A673 (cell line): ENCODE measurements at regions not wholly inside any gene's neighbourhood (a gene's known extent, or its start where the extent isn't known, plus 50 kb on each side); places are given as distances from the start of the nearest gene placed in this dataset.

Source experiments
- BruUV-seq: library from RNA; stranded (reverse); fragments of 400-500 nt; replicated peaks from 2 replicates; lab custom pipeline; 2021; lab: Mats Ljungman, UMichigan
- CTCF ChIA-PET: fragments of 300-600 bp; sonication (Branson Sonifier 250); formaldehyde crosslinking; loops from one replicate; lab custom pipeline; 2022; ENCODE audit warnings: antibody characterized with exemption; lab: Charles Lee
- POLR2A ChIA-PET: fragments of 300-600 bp; sonication (Branson Sonifier 250); formaldehyde crosslinking; loops from one replicate; lab custom pipeline; 2022; ENCODE audit warnings: antibody characterized with exemption; ENCODE audit not compliant: low non-redundant PET; lab: Charles Lee
- DNase-seq: peaks from one replicate; pipeline ENCODE4 v3.0.0-alpha.2; 2015; ENCODE audit warnings: low spot score
- H3K27ac ChIP-seq: fragments of 200-600 bp; sonication (generic); 2 replicates; pipeline ENCODE4 v1.5.1; 2016; ENCODE audit warnings: mixed run types, low read depth, mild to moderate bottlenecking, mixed read lengths, antibody characterized with exemption, low read length; ENCODE audit not compliant: poor library complexity, severe bottlenecking
- H3K27me3 ChIP-seq: fragments of 200-600 bp; sonication (generic); replicated peaks from 2 replicates; pipeline ENCODE4 v1.6.1; 2017; ENCODE audit warnings: mixed run types, low read depth, mild to moderate bottlenecking, mixed read lengths, antibody characterized with exemption, low read length; ENCODE audit not compliant: insufficient read depth, poor library complexity
- H3K36me3 ChIP-seq: fragments of 200-600 bp; sonication (generic); 2 replicates; pipeline ENCODE4 v1.6.1; 2016; ENCODE audit warnings: mixed run types, mild to moderate bottlenecking, mixed read lengths, antibody characterized with exemption, low read length; ENCODE audit not compliant: insufficient read depth, poor library complexity, severe bottlenecking
- H3K4me1 ChIP-seq: fragments of 200-600 bp; sonication (generic); 2 replicates; pipeline ENCODE4 v1.6.1; 2017; ENCODE audit warnings: mixed run types, mild to moderate bottlenecking, mixed read lengths, antibody characterized with exemption, low read length; ENCODE audit not compliant: insufficient read depth, poor library complexity, severe bottlenecking
- H3K4me3 ChIP-seq: fragments of 200-600 bp; sonication (generic); 2 replicates; pipeline ENCODE4 v1.5.1; 2016; ENCODE audit warnings: low read depth, mixed run types, mild to moderate bottlenecking, mixed read lengths, low read length; ENCODE audit not compliant: poor library complexity, severe bottlenecking
- H3K9me3 ChIP-seq: fragments of 200-600 bp; sonication (generic); 2 replicates; pipeline ENCODE4 v1.6.1; 2016; ENCODE audit warnings: mixed run types, low read depth, mild to moderate bottlenecking, mixed read lengths, antibody characterized with exemption, low read length; ENCODE audit not compliant: poor library complexity, severe bottlenecking
- CTCF ChIP-seq: fragments of 300-800, 200-600 bp; sonication (generic); conservative IDR thresholded peaks from 2 replicates; pipeline ENCODE4 v1.5.1; 2017; ENCODE audit warnings: low read depth, mild to moderate bottlenecking, antibody characterized with exemption, low read length, moderate library complexity, mixed read lengths
- EZH2 ChIP-seq: fragments of 200-600 bp; sonication (generic); IDR thresholded peaks from 2 replicates; pipeline ENCODE4 v1.6.1; 2017; ENCODE audit warnings: borderline replicate concordance, low read depth, mild to moderate bottlenecking, mixed read lengths, antibody characterized with exemption, low read length; ENCODE audit not compliant: poor library complexity, severe bottlenecking
- intact Hi-C: fragments of 100-400 bp; cut with micrococcal nuclease; formaldehyde crosslinking; loops from one replicate; pipeline ENCODE4 v1.10.0; 2022; ENCODE audit not compliant: unreplicated experiment

GRCh38 chr14:98576463-98576862 is 695.5 kb downstream of the BCL11B start:
- no peak for DNase-seq
- TF ChIP-seq EZH2 (no peak), CTCF (no peak)
- no peak overlapping the region for H3K27ac ChIP-seq
- ChIA-PET POLR2A (interaction anchor here (0.7 kb wide), 1 partner anchor 996 kb away, joined by 3 read pairs; no protein-coding TSS in a partner anchor), CTCF (no interaction called here)
- H3K4me3 ChIP-seq: no peak overlapping the region
- H3K9me3 ChIP-seq: no peaks in the 10 kb centered on the region
- BruUV-seq: no TSS peak
- no peaks in the 10 kb centered on the region for H3K4me1 ChIP-seq
- intact Hi-C loops: no loop called here
- H3K36me3 ChIP-seq: no peaks in the 10 kb centered on the region
- no peaks in the 10 kb centered on the region for H3K27me3 ChIP-seq

DNA sequence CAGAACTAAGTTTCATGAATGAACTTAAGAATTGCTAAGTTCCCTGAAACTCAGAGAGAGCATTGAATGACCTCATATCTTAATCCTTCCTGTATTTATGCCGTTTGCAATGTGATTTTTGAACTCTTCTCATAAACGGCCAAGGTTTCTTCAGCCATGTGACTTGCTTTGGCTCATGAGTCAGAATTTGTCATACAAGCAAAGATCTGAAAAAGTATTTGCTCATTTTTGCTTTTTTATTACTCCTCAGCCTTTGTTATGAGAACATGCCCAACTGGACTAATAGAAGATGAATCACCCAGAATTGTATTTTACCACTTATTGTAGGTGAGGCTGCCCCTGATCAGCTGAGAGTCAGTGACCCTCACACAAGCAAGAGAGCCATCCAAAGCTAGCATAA is 693.8 kb downstream of the BCL11B start:
- no peak for TF ChIP-seq CTCF
- TF ChIP-seq EZH2: no peak
- no peaks in the 10 kb centered on the region for H3K27me3 ChIP-seq
- POLR2A ChIA-PET: no interaction called here

GRCh38 chr14:98579140-98579539 is 692.9 kb downstream of the BCL11B start:
- H3K36me3 ChIP-seq: no peaks in the 10 kb centered on the region
- H3K27ac ChIP-seq: no peak overlapping the region
- DNase-seq: no peak
- BruUV-seq: no TSS peak
- H3K4me1 ChIP-seq: no peaks in the 10 kb centered on the region
- no peaks in the 10 kb centered on the region for H3K27me3 ChIP-seq
- TF ChIP-seq EZH2: no peak
- no peak for TF ChIP-seq CTCF
- POLR2A ChIA-PET: no interaction called here
- CTCF ChIA-PET: no interaction called here
- intact Hi-C loops: no loop called here
- no peaks in the 10 kb centered on the region for H3K9me3 ChIP-seq
- no peak overlapping the region for H3K4me3 ChIP-seq

More for the DNA sequence above, 693.8 kb downstream of the BCL11B start:
- no TSS peak for BruUV-seq
- no peaks in the 10 kb centered on the region for H3K4me1 ChIP-seq
- H3K27ac ChIP-seq: no peak overlapping the region
- peak; percentile 27 for DNase-seq
- no peaks in the 10 kb centered on the region for H3K9me3 ChIP-seq
- no peak overlapping the region for H3K4me3 ChIP-seq
- intact Hi-C loops: no loop called here
- CTCF ChIA-PET: no interaction called here
- H3K36me3 ChIP-seq: no peaks in the 10 kb centered on the region
